Mesothelial cell of epicardium (in vitro differentiated cells): ENCODE measurements at regions not wholly inside any gene's neighbourhood (a gene's known extent, or its start where the extent isn't known, plus 50 kb on each side); places are given as distances from the start of the nearest gene placed in this dataset.

Source experiments
- DNase-seq, 2 experiments: peaks; one replicate each; pipeline ENCODE4 v3.0.0; 2021; ENCODE audit warnings: low spot score in 2 of 2; ENCODE audit not compliant: unreplicated experiment in 2 of 2
- H3K27ac Mint-ChIP-seq: 2 replicates; pipeline ENCODE4 v1.8.0; 2021; ENCODE audit warnings: mixed read lengths
- H3K27me3 Mint-ChIP-seq: 2 replicates; pipeline ENCODE4 v1.8.0; 2021; ENCODE audit warnings: low read depth, mixed read lengths
- H3K36me3 Mint-ChIP-seq: 2 replicates; pipeline ENCODE4 v1.8.0; 2021; ENCODE audit warnings: mixed read lengths
- H3K4me1 Mint-ChIP-seq: 2 replicates; pipeline ENCODE4 v1.8.0; 2021; ENCODE audit warnings: mixed read lengths
- H3K4me3 Mint-ChIP-seq: 2 replicates; pipeline ENCODE4 v1.8.0; 2021; ENCODE audit warnings: mild to moderate bottlenecking, moderate library complexity, mixed read lengths
- H3K9me3 Mint-ChIP-seq: 2 replicates; pipeline ENCODE4 v1.8.0; 2021; ENCODE audit warnings: mixed read lengths
- TF ChIP-seq, protein P1 (sequence below): fragments of 200-600 bp; sonication (generic); IDR thresholded peaks from one replicate; pipeline ENCODE4 v1.5.0; 2021; ENCODE audit warnings: antibody characterized with exemption; ENCODE audit not compliant: unreplicated experiment

GRCh38 chr12:105982022-105982421 is 156.7 kb downstream of the NUAK1 start:
- H3K27ac Mint-ChIP-seq, result no peak overlapping the region
- no peak overlapping the region for H3K4me3 Mint-ChIP-seq
- H3K4me1 Mint-ChIP-seq, result peaks cover 3% of the 10 kb centered on the region
- no peak for DNase-seq
- no peaks in the 10 kb centered on the region for H3K9me3 Mint-ChIP-seq
- no peaks in the 10 kb centered on the region for H3K27me3 Mint-ChIP-seq
- TF ChIP-seq, protein P1, sequence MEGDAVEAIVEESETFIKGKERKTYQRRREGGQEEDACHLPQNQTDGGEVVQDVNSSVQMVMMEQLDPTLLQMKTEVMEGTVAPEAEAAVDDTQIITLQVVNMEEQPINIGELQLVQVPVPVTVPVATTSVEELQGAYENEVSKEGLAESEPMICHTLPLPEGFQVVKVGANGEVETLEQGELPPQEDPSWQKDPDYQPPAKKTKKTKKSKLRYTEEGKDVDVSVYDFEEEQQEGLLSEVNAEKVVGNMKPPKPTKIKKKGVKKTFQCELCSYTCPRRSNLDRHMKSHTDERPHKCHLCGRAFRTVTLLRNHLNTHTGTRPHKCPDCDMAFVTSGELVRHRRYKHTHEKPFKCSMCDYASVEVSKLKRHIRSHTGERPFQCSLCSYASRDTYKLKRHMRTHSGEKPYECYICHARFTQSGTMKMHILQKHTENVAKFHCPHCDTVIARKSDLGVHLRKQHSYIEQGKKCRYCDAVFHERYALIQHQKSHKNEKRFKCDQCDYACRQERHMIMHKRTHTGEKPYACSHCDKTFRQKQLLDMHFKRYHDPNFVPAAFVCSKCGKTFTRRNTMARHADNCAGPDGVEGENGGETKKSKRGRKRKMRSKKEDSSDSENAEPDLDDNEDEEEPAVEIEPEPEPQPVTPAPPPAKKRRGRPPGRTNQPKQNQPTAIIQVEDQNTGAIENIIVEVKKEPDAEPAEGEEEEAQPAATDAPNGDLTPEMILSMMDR, result no peak
- no peaks in the 10 kb centered on the region for H3K36me3 Mint-ChIP-seq

DNA sequence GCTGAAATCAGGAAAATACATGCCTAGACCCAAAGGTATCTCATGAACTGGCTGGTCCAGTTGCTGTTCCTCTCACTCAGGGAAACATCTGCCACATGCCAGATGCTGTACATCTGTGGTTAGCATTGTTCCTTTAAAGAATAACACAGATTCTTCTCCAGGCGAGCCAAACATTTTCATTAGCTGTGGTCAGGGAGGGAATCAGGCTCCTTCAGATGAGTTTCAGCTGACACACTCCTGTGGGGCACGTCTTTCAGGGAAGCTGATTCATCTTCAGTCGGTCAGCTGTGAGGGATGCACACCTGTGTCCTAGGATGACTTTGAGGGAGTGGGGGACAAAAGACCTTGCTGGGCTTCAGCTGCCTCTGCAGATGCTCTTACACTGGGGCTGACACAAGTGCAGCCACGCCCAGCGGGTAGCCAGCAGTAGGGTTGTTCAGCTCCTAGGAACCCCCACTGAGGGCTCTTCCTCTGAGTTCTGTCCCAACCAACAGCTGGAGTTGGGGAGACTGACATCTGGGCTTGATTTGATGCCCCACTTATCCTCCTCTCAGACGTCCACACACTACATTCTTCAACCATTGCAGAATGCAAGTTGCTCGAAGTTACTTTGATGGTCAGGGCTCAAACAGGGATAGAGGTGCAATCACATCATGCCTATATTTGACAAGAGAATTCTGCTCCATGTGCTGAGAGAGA is 155.0 kb downstream of the NUAK1 start:
- DNase-seq, result no peak
- TF ChIP-seq, protein P1, result no peak
- H3K27ac Mint-ChIP-seq, result no peak overlapping the region

GRCh38 chr12:105985383-105985782 is 153.4 kb downstream of the NUAK1 start:
- DNase-seq, result no peak
- TF ChIP-seq, protein P1, result no peak
- Mint-ChIP-seq H3K4me1 (peaks cover 3% of the 10 kb centered on the region), H3K4me3 (no peak overlapping the region), H3K9me3 (peaks cover 4% of the 10 kb centered on the region), H3K27ac (no peak overlapping the region), H3K36me3 (no peaks in the 10 kb centered on the region), H3K27me3 (no peaks in the 10 kb centered on the region)

More for the DNA sequence above, 155.0 kb downstream of the NUAK1 start:
- Mint-ChIP-seq H3K4me1 (peaks cover 3% of the 10 kb centered on the region), H3K4me3 (no peak overlapping the region), H3K36me3 (no peaks in the 10 kb centered on the region), H3K9me3 (no peaks in the 10 kb centered on the region), H3K27me3 (no peaks in the 10 kb centered on the region)

DNA sequence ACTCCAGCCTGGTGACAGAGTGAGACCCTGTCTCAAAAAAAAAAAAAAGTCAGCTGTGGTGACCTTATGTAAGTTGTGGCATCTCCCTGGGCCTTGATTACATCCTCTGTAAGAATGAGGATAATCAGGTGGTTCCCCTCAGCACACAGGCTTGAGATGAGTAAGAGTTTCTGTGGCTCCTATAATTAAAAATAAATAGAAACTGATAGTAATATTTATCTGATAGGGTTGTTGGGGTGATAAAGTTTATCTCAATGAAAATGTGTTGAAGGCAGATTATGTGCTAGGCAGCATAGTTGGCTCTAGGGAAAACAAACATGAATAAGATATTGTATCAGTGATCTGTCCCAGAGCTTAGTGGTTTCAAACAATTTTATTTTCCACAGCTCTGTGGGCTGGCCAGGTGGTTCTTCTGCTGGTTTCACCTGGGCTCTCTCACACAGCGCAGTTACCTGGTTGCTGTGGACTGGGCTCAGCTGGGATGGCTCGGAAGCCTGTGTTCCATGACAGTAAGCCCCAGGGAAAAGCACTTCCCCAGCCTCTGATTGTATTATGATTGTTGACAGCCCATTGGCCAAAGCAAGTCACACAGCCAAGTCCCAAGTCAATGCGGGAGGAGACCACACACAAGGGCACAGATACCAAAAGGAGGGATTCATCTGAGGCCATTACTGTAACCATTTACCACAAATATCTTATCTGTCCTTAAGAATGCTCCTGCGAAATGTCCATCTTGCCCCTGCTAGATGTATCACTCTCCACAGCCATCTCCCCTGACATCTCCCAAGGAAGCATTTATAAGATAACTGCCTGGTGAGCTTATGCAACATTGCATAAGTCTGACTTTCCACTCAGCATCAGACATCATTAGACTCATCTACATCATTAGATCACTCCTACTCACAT is 151.7 kb downstream of the NUAK1 start:
- H3K4me1 Mint-ChIP-seq, result peaks cover 3% of the 10 kb centered on the region
- H3K36me3 Mint-ChIP-seq, result no peaks in the 10 kb centered on the region
- peaks cover 4% of the 10 kb centered on the region for H3K9me3 Mint-ChIP-seq
- TF ChIP-seq, protein P1, result no peak
- no peak overlapping the region for H3K4me3 Mint-ChIP-seq
- no peak overlapping the region for H3K27ac Mint-ChIP-seq
- no peaks in the 10 kb centered on the region for H3K27me3 Mint-ChIP-seq
- no peak for DNase-seq

- no peaks in the 10 kb centered on the region for H3K36me3 Mint-ChIP-seq
- TF ChIP-seq, protein P1, result no peak
- H3K27ac Mint-ChIP-seq, result no peak overlapping the region
Observed at GRCh38 chr12:105987685-105988035, 151.1 kb downstream of the NUAK1 start.

More at GRCh38 chr12:105987685-105988035, 151.1 kb downstream of the NUAK1 start:
- H3K4me3 Mint-ChIP-seq, result no peak overlapping the region
- no peaks in the 10 kb centered on the region for H3K27me3 Mint-ChIP-seq
- DNase-seq, result no peak
- peaks cover 4% of the 10 kb centered on the region for H3K4me1 Mint-ChIP-seq
- H3K9me3 Mint-ChIP-seq, result peaks cover 4% of the 10 kb centered on the region
